ENCODE measurements at regions not wholly inside any gene's neighbourhood (a gene's known extent, or its start where the extent isn't known, plus 50 kb on each side); places are given as distances from the start of the nearest gene placed in this dataset.

GRCh38 chr6:168782187-168782751 is 341.3 kb downstream of the SMOC2 start:
- Histone ChIP-seq H3K36me3 (ENCODE audit: control insufficient read depth, insufficient read depth, low read length) (no peaks in the 10 kb centered on the region), H3K27ac (ENCODE audit: low read length) (no peak overlapping the region), H3K4me1 (ENCODE audit: control insufficient read depth, insufficient read depth, low read length) (no peaks in the 10 kb centered on the region), H3K4me3 (ENCODE audit: low read length) (no peak overlapping the region), H3K27me3 (ENCODE audit: control insufficient read depth, insufficient read depth, low read length) (no peaks in the 10 kb centered on the region), H3K9me3 (ENCODE audit: control insufficient read depth, insufficient read depth, low read length) (no peaks in the 10 kb centered on the region)
- Mint-ChIP-seq H3K27ac (no peak overlapping the region), H3K9me3 (no peaks in the 10 kb centered on the region), H3K36me3 (peaks cover 8% of the 10 kb centered on the region), H3K27me3 (ENCODE audit: low read depth in 2 of 2) (peaks cover 9 to 22% of the 10 kb centered on the region in 2 donors), H3K4me3 (no peak overlapping the region), H3K4me1 (no peaks in the 10 kb centered on the region)
- WGBS (ENCODE audit: insufficient coverage): 86% methylated on average over 17 of the region's 18 CpGs
- ATAC-seq (no peak), DNase-seq (no peak)
- TF ChIP-seq CTCF (IDR thresholded peaks at IDR 0.05): no peak
- intact Hi-C loops (cut with micrococcal nuclease): no loop called here

- Histone ChIP-seq H3K36me3 (ENCODE audit: control insufficient read depth, insufficient read depth, low read length) (no peaks in the 10 kb centered on the region), H3K4me3 (ENCODE audit: low read length) (no peak overlapping the region), H3K4me1 (ENCODE audit: control insufficient read depth, insufficient read depth, low read length) (no peaks in the 10 kb centered on the region), H3K9me3 (ENCODE audit: control insufficient read depth, insufficient read depth, low read length) (no peaks in the 10 kb centered on the region), H3K27me3 (ENCODE audit: control insufficient read depth, insufficient read depth, low read length) (no peaks in the 10 kb centered on the region), H3K27ac (ENCODE audit: low read length) (no peak overlapping the region)
- H3K4me1 Mint-ChIP-seq: no peaks in the 10 kb centered on the region
- intact Hi-C loops (cut with micrococcal nuclease): no loop called here
- ATAC-seq (no peak), DNase-seq (no peak)
- H3K27ac Mint-ChIP-seq: no peak overlapping the region
- peaks cover 37% of the 10 kb centered on the region for H3K36me3 Mint-ChIP-seq
- H3K9me3 Mint-ChIP-seq: peaks cover 9 to 10% of the 10 kb centered on the region in 2 donors
- H3K27me3 Mint-ChIP-seq (ENCODE audit: low read depth in 2 of 2): peaks cover 3 to 14% of the 10 kb centered on the region in 2 donors
- 93% methylated on average over 7 of the region's 7 CpGs for WGBS (ENCODE audit: insufficient coverage)
- TF ChIP-seq CTCF (IDR thresholded peaks at IDR 0.05): no peak
- H3K4me3 Mint-ChIP-seq: no peak overlapping the region
Observed at GRCh38 chr6:168778201-168778600, 337.2 kb downstream of the SMOC2 start.

- H3K4me3 Mint-ChIP-seq: no peak overlapping the region
- Histone ChIP-seq H3K9me3 (ENCODE audit: control insufficient read depth, insufficient read depth, low read length) (peaks cover 4% of the 10 kb centered on the region), H3K27ac (ENCODE audit: low read length) (no peak overlapping the region), H3K4me1 (ENCODE audit: control insufficient read depth, insufficient read depth, low read length) (no peaks in the 10 kb centered on the region), H3K36me3 (ENCODE audit: control insufficient read depth, insufficient read depth, low read length) (no peaks in the 10 kb centered on the region), H3K4me3 (ENCODE audit: low read length) (no peak overlapping the region), H3K27me3 (ENCODE audit: control insufficient read depth, insufficient read depth, low read length) (no peaks in the 10 kb centered on the region)
- intact Hi-C loops (cut with micrococcal nuclease): no loop called here
- H3K36me3 Mint-ChIP-seq: peaks cover 39% of the 10 kb centered on the region
- H3K9me3 Mint-ChIP-seq: peaks cover 14 to 15% of the 10 kb centered on the region in 2 donors
- ATAC-seq (no peak), DNase-seq (no peak)
- no peak for TF ChIP-seq CTCF (IDR thresholded peaks at IDR 0.05)
- H3K4me1 Mint-ChIP-seq: no peaks in the 10 kb centered on the region
- peaks cover 7 to 19% of the 10 kb centered on the region in 2 donors for H3K27me3 Mint-ChIP-seq (ENCODE audit: low read depth in 2 of 2)
- H3K27ac Mint-ChIP-seq: no peak overlapping the region
Observed at GRCh38 chr6:168774381-168774780, 333.4 kb downstream of the SMOC2 start.

- Mint-ChIP-seq H3K4me1 (no peaks in the 10 kb centered on the region), H3K27ac (no peak overlapping the region), H3K9me3 (peaks cover 14 to 15% of the 10 kb centered on the region in 2 donors), H3K4me3 (no peak overlapping the region), H3K27me3 (ENCODE audit: low read depth in 2 of 2) (peaks cover 7 to 19% of the 10 kb centered on the region in 2 donors), H3K36me3 (peaks cover 45% of the 10 kb centered on the region)
- Histone ChIP-seq H3K36me3 (ENCODE audit: control insufficient read depth, insufficient read depth, low read length) (no peaks in the 10 kb centered on the region), H3K27ac (ENCODE audit: low read length) (no peak overlapping the region), H3K4me1 (ENCODE audit: control insufficient read depth, insufficient read depth, low read length) (no peaks in the 10 kb centered on the region), H3K9me3 (ENCODE audit: control insufficient read depth, insufficient read depth, low read length) (peaks cover 4% of the 10 kb centered on the region), H3K4me3 (ENCODE audit: low read length) (no peak overlapping the region), H3K27me3 (ENCODE audit: control insufficient read depth, insufficient read depth, low read length) (no peaks in the 10 kb centered on the region)
- no peak for ATAC-seq
- intact Hi-C loops (cut with micrococcal nuclease): no loop called here
- no peak for DNase-seq
- TF ChIP-seq CTCF (IDR thresholded peaks at IDR 0.05): no peak
Observed at GRCh38 chr6:168773788-168774187, 332.8 kb downstream of the SMOC2 start.

Data from natural killer cell (primary cell).